HG03097 (cell line): ENCODE measurements at regions not wholly inside any gene's neighbourhood (a gene's known extent, or its start where the extent isn't known, plus 50 kb on each side); places are given as distances from the start of the nearest gene placed in this dataset.

Experiments used
- ATAC-seq: cut with Tn5 transposase; IDR thresholded peaks from one replicate; pipeline ENCODE4 v1.9.1; 2021; ENCODE audit not compliant: unreplicated experiment, low FRiP score

DNA sequence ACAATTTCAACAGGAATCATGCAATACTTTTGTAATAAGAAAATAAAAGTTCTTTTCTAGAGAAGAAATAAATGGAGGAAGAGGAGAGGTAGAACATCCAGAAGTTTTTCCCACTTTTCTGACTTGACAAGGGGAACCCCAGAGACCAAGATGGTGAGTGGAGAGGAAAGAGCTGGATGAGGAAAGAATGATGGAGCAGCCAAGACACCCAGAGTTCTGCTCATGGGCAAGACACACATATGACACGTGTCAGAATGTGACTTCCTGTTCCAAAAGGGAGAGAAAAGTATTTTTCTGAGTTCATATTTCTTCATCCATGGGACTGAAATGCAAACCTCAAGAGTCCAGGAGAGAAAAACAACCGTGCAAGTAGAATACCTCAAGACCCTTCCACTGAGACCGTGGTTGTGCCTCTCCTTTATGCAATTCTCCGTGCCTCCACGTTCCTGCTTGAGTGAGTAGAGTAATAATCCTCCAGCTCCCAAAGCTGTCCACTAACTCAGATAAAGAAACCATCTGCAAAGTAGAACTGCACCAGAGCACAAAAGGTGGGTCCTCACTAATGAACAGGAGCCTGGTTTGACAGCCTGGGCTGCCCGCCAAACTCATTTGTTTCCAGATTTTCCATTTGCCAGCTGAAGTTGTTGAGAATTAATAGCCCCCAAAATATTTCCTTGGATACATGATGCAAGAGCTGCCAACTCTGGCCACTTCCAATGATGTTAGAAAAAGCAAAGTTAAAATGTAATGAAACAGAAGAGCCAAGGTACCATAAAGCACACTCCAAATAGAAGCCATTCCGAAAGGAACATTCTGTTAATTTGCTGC is 272.6 kb upstream of the IGF1R start:
- ATAC-seq, result no peak

DNA sequence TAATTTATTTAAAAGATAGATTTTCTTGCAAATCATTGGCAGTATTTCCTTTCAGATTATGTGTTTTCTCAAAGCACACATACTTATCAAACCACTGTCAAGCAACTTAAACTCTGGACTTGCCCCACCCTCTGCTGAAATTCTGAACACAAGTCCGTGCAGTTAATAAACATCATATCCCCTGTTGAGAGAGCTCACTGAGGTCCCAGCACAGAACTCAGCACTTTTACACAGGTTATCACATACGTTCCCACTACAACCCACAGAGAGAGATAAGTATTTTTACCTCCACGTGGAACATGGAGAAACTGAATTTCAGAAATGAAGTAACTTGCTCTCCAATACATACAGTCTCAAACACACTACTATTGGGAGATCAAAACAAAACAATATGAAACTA is 267.6 kb upstream of the IGF1R start:
- ATAC-seq, result no peak

DNA sequence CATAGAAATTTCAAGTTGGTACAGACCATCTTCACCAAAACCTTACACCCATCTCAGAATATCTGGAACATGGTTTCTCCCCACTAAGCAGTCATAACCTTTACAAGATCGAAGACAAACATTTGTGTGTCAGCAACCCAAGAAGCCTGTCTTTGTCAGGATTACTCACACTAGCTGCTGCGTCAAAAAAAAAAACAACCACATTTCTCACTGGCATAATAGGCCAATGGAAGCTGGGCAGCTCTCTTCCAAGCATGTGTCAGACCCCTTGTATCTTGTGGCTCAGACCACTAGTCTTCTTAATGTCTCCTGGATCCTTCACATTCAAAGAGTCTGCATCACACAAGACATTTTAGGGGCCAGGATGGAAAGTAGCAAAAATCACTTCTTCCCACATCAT is 266.9 kb upstream of the IGF1R start:
- ATAC-seq, result no peak

DNA sequence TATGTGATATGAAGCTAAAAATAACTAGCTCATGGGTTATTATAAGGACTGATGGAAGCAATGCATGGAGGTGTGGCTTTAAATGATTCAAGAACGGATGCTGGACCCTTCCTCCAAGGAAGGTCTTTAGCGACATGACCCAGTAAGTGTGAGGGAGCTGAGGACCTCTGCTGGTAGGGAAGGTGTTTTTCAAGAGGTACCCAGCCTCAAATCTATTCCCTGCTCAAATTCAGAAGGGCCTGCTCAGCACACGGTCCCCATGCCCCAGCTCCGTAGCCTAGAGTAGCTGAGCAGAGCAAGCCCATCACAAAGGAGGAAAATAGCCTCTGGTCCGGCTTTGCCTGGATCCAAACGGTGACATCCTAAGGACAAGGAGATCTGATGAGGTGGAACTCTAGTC is 266.2 kb upstream of the IGF1R start:
- ATAC-seq, result no peak

DNA sequence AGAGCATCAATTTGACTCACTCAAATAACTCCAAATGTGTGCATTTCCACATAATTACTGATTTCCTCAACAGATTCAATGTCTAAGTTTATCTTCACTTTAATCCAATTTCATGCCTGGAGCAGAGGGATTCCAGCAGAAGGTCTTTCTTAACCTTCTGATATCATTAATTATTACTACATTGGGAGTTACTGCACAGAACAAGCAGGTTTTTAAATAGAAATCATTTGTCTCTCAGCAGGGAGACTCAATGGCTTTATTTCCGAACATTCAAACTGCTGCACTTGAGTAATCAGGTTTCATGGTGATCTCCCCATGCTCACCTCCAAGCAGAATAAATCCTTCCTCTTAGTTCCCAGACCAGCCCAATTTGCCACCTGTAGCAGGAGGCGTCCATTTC is 264.8 kb upstream of the IGF1R start:
- no peak for ATAC-seq

DNA sequence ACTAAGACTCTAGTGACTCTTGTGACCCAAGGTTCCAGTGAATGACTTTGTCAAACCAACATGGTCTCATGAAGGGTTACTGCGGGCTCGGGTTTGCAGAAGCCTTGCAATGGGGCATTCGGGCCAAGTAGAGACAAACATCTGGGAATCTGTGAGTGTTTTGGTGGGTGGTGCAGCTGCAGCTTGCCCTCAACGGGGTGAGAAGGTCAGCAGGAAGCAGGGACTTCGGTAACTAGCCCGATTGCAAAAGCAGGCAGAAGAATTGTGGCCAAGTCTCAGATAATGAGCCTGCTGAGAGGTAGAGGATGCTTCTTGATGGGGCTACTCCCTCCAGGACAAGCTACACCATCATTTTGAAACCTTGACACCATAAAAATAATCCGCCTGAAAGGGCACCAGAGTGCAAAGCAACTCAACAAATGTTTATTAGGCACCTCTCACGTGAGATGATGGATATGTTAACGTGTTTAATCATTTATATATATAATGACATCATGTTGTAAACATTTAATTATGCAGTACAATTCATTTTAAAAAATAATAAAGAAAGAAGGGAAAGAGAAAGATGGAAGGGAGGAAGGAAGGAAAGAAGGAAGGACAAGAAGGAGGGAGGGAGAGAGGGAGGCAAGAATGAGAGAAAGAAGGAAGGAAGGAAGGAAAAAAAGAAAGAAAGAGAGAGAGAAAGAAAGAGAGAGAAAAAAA is 263.9 kb upstream of the IGF1R start:
- ATAC-seq, result no peak

DNA sequence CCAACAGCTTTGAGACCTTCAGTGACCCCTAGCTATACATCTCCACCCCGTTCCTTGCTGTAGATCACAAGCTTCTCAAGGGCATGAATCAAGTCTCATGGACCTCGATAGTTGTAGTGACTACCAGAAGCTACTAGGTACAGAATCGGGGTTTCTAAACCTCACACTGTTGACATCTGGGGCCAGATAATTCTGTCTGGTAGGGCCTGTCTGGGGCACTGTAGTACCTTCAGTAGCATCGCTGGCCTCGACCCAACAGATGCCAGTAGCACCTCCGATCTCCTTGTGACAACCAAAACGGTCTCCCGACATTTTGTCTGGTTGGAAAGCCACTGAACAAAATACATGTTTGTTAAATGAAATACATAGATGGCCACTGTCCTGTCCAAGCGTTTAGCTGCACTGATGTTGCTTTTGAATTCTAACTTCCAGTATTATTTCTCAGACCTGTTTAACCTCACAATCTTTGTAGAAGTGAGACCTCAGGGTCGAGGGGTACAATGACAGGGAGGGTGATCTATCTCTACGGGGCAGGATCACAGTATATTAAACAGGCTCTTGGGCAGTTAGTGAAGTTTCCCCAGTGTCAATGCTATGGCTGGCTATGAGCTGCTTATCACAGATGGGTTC is 262.5 kb upstream of the IGF1R start:
- no peak for ATAC-seq

DNA sequence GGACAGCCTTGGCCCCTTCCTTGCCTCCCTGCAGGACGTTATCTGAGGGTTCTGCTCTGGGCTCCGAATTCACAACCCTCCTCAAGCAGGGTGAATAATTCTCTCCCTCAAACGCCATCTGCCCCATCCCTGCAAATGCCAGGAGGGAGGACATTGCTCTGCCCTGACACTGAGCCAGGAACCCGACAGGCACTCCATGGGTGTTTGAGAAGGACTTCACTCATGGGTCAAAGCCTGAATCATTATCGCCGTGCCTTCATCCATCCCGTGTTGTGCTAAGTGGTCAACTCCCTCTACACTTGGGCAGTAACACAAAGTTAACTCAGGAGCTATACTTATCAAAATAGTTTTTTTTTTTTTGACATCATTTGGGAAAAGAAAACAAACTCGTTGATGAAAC is 261.8 kb upstream of the IGF1R start:
- no peak for ATAC-seq

DNA sequence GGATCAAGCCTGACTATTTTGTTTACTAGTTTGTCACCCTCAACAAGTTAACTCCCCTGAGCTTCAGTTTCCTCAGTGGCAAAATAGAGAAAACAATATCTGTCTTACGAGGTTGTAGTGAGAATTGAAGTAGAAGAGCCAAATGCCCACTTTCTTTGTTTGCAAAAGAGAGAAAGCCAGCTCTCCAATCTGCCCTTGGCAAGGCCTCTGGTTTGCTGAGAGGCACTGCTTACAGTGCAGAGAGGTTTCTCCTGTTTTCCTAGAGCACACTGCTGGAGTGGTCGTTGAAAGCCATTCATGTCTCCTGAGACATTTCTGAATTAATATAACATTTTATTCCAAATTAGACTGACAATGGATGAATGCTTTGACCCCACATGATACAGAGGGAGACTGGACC is 260.5 kb upstream of the IGF1R start:
- ATAC-seq, result no peak

DNA sequence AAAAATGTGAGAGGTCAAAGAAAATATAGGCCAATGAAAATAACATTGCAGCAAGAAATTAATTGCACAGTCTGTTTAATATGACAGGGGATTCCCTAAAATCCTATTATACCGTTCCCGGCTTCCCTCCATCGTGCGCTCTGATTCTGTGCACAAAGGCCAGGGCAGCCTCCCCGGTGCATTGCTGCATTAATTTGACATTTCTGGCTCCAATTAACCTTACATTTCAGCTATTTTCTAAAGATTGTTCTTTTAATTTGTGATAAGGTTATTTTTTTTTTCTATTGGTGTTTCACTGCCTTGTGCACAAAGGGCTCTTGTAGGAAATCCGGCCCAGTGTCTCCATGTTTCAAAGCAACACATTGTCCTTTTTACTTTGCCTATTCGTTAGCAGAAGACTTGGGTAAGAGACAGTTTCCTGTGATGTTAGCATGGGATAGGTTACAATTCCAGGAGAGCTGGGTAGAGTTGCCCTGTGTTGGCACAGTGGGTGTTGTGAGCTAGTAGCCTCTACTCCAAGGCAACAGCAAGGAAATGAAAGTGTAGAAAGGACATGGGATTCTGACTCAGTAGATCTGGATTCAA is 257.3 kb upstream of the IGF1R start:
- ATAC-seq, result no peak

DNA sequence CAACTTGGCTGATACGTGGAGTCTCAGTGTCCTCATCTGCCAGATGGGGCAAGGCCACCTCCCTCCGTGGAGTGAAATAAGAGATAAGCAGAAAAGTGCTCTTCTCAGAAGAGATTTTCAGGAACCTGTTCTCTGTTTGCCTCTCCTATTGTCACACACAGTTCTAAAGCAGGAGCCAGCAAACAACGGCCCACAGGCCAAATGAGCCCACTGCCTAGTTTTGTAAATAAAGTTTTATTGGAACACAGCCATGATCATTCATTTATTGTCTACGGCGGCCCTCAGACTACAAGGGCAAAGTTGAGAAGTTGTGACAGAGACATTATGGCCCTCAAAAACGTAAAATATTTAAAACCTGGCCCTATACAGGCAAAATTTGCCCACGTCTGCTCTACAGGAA is 256.8 kb upstream of the IGF1R start:
- no peak for ATAC-seq

DNA sequence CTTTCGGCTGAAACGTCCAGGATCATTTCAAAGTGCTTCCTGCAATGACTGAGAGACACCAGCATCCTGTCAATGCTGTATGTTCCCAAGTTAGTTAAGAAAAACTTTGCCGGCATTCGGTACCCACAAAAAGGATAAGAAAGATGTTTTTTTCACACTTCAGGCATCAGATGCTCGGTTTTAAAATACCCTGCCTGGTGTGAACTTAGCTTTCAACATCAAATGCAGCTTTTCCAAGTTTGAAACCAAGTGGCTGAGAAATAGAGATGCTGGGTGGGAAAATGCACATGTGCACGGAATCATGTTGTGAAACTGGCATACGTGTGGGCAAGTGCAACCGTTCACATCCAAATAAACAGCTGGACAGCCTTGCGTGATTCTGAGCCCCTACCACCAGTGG is 254.9 kb upstream of the IGF1R start:
- ATAC-seq, result no peak

DNA sequence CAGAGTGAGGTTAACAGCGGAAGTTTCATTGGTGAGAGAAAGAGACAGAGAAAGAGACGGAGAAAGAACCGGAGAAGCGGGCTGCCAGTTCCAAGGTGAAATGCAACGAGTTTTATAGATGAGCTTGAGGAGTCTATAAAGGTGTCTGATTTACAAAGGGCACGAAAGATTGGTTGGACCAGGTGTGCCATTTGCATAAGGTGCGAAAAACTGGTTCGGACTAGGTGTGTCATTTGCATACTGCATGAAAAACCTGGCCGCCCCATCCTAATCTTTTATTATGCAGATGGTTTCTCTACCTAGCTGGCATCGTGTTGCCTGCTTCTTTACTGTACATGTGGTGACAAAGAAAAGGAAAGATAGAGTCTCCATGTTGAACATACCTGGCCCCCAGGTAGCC is 253.8 kb upstream of the IGF1R start:
- ATAC-seq, result no peak

DNA sequence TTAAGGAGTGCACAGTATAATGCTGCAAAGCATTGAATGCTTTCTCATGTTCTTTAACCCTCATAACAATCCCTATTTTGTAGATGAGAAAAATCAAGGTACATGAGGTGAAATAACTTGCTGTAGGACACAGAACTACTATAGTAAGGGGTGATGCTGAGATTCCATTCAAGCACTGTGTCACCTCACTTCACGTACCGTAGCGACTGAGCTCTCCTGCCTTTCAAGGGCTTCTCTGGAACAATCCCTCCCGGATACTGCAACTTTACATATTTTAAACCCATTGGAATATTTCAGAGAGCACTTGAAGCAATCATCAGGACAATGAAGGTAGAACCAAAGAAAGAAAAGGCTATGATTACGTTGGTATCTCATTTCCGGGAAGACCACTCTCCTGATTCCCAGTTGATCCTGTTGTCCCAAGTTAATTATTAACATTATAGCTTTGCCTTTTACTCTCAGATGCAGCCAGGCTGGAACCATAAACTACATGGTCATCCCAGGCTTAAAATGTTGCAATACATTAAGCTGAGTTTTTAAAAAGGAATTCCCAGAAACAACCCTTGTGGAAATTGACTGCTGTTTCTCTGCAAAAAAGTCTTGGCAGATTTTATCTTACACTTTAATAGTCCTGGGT is 252.2 kb upstream of the IGF1R start:
- ATAC-seq, result no peak

DNA sequence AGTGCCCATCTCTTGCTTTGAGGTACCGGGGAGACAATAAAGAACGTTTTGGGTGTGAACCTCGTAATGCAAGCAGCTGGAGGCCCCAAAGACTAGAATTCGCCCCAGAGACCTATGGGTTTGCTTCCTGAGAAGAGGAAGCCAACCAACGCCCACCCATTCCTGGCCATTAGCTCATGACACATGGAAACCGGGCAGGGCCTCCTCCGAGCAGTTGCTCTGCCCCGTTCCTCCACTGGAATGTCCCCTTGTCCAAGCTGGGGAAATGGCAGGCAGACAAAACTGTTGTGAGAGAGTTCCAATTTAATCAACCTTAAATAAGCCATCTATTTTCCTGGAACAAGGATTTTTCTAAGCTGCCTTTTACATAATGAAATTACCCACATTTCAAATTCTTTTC is 250.9 kb upstream of the IGF1R start:
- no peak for ATAC-seq

DNA sequence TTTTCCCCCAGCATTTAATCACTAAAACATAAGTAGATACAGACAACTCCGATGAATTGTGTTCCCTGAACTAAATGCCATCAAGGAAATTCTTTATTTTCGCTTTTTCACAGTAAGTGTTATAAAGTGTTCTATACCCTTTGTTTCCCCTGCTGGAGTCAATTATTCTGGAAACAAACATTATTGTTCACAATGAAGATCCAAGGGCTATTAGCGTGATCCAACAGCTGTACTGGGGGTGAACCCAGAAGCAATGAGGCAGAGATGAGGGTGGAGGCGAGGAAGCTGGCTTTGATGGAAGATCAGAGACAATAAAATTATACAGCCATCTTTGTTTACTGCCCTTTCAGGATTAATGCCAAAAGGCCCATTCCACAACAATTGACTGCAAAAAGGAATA is 250.3 kb upstream of the IGF1R start:
- ATAC-seq, result no peak

DNA sequence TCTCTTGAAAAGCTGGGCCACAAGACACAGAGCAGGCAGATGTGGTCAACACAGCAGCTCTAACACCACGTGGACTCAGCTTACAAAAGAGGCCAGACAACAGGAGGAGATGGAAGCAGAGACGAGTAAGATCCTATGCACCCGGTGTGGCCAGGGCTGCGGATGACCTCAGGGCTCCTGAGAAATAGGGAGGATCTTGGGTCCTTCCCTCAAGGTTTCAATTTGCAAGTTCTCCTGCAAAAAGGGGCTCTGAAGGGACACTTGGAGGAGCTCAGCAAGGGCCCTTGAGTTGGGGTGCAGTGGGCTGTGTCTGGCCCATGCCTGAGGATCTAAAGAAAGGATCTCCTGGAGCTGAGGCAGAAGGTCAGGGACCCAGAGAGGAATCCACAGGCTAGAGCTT is 249.5 kb upstream of the IGF1R start:
- no peak for ATAC-seq

DNA sequence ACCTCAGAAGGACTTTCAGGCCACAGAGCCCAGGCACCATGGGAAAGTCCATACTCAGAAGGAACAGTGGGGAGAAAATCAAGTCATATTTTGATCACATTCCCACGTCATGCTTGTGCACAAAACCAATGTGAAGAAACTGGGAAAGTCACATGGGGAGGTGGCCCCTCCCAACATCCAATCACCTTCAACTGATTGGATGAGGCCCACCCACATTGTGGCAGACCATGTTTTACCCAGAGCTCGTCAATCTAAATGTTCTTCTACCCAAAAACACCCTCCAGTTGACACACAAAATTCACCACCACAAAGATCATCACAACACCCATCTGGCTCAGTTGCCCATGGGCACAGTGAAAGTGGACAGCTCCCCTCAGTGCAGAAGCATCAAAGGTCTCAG is 248.2 kb upstream of the IGF1R start:
- ATAC-seq, result no peak

DNA sequence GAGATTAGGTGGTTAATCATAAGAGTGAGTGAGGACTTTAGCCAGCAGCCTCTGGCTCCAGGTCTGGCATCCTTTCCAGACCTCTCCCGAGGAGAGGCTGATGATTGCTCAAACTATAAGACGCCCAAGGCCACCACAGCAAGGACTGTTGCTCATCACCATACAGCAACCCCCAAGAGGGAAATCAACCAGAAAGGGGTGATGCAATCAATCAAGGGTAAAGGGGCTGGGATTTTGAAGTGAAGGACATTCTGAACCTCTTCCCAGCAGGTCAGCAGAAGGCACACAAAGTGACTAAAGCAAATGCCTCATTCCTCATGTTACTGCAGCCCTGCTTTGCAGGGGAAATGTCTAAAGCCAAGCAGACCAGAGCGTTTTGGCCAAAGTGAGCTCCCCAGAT is 247.3 kb upstream of the IGF1R start:
- ATAC-seq, result no peak

DNA sequence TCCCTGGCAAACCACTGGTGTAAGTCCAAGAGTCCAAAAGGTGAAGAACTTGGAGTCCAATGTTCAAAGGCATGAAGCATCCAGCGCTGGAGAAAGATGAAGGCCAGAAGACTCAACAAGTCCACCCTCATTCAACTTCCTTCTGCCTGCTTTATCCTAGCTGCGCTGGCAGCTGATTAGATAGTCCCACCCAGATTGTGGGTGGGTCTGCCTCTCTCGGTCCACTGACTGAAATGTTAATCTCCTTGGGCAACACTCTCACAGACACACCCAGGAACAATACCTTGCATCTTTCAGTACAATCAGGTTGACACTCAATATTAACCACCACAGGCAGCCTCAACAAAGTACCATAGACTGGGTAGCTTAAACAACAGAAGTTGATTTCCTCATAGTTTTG is 245.9 kb upstream of the IGF1R start:
- ATAC-seq, result no peak

DNA sequence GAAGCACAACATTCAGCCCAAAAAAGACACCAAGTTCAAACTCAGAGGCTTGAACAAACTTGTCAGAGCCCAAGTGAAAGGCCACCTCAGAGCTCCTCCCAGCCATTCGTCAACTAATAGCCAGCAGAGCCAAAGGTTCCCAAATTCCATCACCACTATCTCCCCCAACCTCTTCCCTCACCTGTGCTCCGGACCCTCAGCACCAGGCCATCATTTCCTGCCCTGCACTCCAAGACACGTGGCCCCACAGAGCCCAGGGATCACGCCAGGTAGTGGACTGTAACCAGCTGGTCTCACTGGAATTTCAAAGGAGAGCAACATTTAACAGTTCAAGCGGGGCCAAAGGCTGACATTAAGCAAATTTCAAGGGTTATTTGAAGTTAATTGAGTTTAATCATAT is 245.2 kb upstream of the IGF1R start:
- ATAC-seq, result no peak
